HG02870 (cell line): ENCODE measurements at regions not wholly inside any gene's neighbourhood (a gene's known extent, or its start where the extent isn't known, plus 50 kb on each side); places are given as distances from the start of the nearest gene placed in this dataset.

Source experiments
- ATAC-seq: cut with Tn5 transposase; IDR thresholded peaks from one replicate; pipeline ENCODE4 v1.9.1; 2021; ENCODE audit warnings: mild to moderate bottlenecking, moderate library complexity; ENCODE audit not compliant: unreplicated experiment

DNA sequence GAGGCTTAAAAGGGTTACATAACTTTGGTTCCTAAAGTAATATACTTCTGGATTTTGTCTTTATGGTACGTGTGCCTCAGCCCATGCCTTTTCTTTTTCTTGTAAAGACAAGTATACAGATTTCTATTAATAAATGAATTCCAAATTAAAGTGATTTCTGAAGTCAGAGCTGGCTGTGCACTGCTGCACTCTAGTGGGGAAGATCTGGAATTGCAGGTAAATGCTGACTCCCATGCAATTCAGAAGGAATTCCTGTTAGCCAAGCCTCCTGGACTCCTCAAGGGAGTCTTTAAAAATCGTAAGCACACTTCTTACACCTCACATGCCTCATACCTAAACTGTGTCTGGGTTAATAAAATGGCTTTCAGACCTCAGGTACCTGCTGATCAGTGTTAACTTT lies 118.4 kb upstream of the SLC7A1 start:
- ATAC-seq, result no peak

DNA sequence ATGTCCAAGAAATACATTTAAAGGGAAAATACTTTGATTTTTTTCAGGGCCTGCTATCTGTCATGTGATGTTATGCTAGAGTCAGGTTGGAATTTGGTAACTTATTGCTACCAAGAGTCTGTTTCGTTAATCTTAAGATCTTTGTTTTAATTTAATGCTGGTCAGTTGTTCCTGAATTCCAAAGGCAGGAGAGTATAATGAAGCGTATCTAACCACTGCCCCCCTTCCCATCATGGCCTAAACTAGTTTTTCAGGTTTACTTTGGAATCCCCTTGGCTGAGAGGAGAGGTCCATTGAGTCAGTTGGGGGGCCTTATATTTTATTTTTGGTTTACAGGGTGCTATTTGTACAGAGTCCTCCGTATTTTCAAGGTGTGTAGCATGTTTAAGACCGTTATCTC lies 116.3 kb upstream of the SLC7A1 start:
- no peak for ATAC-seq

DNA sequence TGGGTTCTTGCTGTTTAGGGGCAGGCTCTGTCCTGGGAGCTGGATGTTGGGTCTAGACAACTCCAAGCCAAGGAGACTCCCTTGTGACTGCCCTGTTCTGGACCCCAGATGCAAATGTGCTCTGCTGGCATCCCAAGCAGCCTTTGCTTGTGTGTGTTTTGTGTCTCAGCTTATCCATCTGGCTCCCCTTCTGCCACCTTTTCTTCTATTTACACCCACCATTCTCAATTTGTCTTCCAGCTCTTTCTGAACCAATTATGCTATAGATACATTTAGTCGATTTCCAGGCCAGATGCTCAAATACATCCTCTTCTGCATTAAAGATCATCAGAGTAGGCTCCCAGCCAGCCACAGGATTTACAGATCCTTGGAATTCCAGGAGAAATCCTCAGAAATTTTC lies 115.0 kb upstream of the SLC7A1 start:
- no peak for ATAC-seq

DNA sequence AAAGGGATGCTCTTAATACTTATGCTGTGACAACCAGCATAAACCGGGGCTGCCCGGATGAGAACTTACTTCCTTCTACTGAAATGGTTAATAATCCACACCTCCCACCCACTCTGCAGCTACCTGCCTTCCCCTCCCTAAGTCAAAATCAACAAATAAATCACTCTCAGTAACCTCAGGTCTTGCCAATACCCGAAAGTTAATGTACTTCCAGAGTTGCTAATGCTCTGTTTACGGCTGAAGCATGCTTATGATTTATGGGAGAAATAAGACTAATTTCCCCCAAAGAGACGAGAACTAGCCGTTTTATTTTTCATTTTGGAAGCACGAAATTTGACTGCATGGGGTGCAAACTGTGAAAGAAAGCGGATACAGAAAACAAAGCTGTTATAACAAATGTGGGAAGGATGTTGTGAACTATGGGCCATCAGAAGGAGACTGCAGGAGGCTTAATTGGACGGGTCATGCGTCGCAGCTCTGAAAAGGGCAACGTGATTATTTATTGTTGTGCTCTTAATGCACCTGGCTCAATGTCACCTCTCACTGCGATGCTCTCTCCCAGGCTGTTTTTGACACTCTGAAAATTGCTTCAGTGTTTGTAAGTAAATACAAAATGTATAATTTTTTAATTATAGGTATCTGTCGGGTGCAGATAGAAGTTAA lies 114.0 kb upstream of the SLC7A1 start:
- no peak for ATAC-seq

DNA sequence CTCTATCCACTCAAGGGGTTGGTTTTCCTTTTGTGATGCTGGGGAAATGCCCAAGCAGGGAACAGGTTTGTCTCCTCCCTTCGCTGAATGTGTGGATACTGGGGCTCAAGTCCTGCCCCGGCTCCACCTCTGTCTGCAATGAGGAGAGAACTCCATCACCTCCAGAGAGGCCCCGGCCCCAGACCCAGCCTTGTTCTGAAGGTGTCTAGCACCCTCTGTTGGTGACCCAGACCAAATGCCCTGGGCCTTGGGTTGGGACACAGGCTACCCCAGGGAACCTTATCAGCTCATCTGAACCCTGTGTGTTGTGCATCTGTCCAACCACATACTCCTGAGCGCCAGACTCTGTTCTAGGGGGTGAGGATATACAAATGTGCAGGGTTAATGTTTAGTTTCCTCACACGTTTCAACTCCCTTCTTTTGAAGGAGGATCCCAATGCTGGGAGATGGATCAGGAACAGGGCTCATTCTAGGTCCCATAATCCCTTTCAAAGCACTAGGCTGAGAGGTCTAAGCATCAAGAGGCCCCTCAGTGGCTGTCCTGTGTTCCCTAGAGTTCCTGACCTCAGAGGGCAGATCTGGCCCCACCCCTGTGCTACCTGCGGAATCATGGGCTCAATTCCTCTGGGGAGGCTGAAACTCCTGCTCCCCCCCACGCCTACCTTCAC lies 112.5 kb upstream of the SLC7A1 start:
- peak; percentile 72 for ATAC-seq

DNA sequence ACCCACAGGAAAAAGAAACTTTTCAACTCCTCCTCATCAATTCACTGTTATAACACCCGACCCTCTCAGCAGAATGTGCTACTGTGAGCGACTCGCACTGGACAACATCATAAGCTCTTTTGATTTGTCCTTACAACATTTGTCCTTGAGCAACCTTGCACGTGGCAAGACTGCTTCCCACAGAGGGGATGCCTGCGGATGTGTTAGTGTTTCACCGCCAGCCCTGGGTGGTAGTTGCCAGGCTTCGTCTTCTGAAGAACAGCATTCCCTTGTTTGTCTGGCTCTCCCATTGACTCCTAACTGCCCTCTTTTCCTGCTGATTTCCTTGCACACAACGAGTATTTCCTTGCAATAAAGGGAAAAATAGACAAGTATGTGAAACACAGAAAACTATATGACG lies 111.4 kb upstream of the SLC7A1 start:
- no peak for ATAC-seq

DNA sequence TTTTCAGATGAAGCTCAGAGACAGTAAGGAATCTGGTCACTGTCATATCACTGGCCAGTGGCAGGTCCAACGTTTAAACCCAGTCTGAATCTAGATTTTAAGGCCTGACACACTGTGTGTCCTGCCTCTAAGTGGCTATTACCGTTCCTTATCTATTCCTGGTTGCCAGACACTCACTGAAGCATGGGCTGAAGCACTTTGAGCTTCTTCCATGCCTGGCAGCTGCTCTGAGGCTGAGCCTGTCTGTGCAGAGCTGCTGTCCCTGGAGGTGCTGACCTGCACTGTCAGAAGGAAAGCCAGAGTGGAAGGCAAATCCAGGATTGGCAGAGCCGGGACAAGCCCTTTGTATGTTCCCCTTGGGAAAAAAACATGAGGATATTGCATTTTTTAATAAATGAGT lies 109.2 kb upstream of the SLC7A1 start:
- no peak for ATAC-seq

DNA sequence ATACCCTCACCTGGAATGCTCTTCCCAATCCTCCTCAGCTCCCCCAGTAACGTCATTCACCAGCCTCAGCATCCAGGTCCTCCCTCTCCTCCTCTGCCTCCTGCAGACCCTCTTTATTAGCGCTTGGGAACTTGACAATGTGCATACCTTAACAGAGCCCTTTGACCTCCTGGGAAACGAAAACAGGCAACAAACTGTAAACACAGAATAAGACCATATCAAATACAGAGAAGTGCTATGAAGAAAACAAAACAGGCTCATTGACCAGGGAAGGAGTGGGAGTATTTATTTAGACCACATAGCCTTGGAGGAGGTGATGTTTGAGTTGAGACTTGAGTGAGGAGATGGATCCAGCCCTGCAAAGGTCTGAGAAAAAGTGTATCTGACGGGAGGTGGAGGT lies 107.9 kb upstream of the SLC7A1 start:
- ATAC-seq, result no peak

DNA sequence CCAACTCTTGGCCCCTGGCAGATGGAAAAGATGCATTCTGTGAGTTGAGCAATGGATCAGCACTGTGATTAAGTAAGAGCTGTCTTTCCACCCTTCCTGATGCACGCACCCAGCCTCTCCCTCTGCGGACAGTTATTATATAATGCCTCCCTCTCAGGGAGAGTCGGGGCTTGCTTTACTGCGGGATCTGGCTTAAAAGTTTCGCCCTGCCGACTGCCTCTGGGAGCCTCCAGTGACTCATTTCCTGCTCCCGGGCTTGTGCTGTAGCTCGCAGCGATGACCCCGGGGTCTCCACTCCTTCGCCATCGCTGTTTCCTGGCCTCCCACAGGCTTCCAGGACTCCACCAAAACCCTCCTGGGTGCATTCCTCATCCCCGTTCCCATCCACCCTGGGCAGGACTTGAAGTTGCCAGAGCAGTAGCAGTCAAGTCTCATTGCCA lies 107.4 kb upstream of the SLC7A1 start:
- no peak for ATAC-seq

DNA sequence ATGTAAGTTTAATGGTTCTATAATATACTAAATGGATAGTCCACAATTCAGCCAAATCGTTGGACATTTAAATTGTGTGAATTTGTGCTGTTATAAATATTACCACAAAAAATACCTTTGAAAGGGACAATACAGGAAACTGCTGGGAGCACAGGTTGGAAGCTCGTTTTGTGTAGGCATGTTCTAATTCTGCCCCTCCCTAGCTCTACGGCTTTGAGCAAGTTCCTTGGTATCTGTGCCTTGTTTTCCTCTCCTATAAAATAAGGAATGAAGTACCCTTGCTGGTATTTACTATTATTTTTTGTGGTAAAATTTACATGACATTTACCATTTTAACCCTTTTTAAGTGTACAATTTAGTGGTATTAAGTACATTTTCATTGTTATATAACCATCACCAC lies 102.6 kb upstream of the SLC7A1 start:
- no peak for ATAC-seq

DNA sequence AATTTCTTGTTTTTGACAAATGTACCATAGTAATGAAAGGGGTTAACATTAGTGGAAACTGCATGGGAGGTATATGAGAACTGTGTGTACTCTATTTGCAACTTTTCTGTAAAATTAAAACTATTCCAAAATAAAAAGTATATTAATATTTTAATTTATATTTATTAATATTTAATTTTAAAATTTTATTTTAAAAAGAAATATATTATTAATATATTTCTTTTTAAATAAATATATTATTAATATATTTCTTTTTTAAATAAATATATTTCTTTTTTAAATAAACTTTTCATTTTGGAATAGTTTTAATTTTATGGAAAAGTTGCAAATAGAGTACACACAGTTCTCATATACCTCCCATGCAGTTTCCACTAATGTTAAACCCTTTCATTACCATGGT lies 101.1 kb upstream of the SLC7A1 start:
- ATAC-seq, result no peak

DNA sequence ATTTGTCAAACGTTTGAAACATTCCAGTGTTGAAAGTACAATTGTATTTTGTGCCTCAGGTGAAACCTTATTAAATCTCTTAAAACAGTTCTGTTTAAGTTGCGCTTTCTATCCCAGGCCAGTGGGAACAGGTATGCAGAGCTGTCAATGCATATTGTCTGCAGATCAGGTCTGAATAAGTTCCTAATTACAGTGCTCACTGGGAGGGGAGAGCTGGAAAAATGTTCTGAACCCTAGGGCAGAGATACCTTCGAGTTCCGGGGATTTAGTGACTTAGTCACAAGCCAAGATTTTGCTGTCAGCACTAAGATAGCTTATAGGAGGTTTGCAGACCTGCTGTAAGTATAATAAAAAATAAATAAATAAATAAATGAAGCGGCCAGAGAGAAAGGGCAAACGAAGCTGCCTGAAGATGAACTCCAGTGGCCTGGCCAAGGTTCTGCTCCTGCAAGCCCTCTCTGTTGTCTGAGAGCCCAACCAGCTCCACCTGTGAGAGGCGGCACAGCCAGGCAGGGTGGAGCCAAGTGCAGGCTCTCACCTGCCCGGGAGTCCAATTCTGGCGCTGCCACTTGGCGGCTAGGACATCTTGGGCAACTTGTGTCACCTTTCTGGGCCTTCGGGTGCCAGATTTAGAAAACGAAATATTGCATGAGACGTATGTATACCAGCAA lies 97.9 kb upstream of the SLC7A1 start:
- no peak for ATAC-seq

DNA sequence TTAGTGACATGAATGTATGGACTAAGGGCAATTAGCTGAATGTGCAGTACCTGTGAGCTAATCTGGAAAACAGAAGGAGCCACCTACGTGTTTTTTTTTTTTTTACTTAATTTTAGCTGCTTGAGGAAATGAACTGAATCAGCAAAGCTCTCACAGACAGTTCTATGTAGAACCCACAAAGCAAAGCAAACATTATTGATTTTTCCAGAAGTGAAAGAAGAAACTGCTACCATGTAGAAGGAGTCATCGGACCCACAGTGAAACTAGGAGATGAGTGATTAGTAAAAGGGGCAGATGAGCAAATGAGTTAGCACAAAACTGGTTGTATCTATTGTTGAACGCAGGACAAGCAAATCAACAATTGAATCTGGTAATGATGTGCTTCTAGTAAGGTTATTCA lies 94.1 kb upstream of the SLC7A1 start:
- no peak for ATAC-seq

DNA sequence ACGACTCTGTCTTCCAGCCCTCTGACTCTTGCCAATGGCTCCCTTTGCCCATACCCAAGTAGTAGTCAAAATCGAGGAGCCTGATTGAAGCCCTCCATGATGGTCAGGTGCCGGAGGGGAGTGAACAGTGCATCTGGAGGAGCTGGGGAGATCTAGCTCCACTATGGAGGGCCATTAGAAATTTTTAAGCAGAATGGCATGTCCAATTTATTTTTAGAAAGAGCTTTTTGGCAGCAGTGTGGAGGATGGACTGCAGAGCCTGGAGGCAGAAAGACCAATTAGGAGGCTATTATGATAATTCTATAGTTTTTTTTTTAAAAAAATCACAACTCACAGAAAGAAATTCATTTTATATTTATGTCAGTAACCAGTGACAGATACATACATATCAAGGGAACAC lies 92.7 kb upstream of the SLC7A1 start:
- no peak for ATAC-seq

DNA sequence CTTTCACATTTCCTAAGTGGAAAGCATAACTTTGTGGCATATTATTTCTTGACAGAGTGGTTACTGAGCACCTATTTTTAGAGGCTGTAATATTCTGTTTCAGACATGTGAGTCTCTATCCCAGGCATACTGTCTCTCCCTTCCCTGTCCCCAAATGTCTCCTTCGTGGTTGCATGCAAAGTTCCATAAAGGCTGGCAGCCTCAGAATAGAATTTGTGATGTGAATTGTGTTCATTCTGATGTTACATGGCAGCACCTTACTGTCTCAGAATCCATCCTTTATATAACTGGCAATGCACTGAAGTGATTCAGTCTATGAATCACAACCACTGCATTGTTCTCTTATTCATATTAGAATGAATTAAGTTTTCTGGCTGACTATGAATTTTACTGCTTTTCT lies 89.0 kb upstream of the SLC7A1 start:
- ATAC-seq, result no peak

DNA sequence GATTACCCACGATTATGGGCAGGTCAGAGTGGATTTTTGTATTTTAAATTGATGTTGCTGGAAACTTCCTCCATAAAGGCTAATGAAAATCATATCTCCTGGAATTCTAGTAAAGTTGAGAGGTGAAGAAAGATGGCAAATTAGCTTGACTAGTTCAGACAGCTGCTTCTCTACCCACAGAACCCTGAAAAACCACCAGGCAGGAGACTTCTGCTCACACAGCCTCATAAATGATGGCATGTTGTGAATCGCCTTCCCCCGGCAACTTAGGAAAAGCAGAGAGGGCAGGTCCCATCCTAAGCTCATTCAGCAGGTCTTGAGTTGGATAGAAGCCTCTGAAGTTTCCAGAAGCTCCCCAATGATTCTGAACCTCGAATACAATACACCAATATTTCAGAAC lies 87.6 kb upstream of the SLC7A1 start:
- no peak for ATAC-seq

DNA sequence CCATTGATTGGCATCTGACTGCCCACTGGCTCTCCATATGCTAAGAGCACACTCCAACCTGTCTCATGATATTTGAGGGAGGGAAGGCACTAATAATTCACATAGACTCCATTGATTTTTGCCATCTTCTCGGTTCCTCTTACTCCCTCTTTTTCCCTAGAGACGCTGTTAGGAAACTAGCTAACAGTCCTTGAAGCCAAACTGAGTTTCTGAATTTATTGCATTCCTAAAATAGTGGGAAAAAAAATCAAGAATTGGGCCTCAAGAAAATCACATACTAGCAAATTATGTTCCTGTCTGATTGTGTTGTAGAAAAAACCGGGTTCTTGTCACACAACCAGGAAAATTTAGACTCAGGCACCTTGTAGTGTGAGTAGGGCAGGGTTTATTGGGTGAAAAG lies 86.4 kb upstream of the SLC7A1 start:
- ATAC-seq, result no peak

DNA sequence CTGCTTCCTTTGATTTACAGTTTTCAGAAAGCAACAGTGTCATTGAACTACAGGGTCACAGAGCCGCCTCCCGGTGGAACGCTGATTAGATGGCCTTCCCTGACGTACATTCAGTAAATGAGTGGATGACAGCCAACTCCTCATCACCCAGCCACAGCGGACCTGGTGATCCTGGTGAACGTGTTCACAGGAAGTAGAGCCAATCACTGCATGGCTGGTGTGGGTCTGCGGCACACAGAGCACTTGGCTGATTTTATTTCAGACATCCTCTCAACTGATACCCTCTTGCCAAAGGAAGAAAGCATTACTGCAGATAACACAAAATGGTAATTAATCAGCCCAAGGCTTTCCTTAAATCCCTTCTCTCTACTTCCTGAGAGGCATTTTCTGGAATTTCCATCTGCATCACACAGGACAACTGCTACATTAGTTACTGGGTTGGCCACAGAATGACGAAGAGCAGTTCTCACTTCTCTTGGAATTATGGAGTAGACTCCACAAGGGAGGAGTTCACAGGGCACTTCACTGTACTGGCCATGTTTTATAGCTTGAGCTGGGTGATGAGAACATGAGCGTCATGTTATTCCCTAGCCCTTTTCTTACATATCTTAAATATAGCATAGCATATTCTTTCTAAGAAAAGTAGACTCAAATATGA lies 84.0 kb upstream of the SLC7A1 start:
- no peak for ATAC-seq

DNA sequence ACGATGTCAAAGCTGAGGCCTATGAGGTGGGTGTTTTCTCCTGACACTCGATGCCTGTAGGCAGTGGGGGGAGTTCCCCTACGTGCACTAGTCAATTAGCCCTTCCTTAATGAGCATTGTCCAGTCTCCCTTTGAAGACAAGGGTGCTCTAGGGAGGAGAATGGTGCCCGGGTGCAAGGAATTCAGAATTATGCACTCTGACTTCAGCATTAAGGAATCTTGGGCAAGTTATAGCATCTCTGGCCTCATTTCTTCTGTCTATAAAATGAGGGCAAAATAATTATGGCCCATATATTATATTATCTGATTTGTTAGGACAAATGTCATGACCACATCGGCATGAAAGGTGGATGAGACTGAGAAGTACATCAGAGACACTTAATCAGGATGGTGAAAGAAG lies 82.1 kb upstream of the SLC7A1 start:
- ATAC-seq, result no peak

DNA sequence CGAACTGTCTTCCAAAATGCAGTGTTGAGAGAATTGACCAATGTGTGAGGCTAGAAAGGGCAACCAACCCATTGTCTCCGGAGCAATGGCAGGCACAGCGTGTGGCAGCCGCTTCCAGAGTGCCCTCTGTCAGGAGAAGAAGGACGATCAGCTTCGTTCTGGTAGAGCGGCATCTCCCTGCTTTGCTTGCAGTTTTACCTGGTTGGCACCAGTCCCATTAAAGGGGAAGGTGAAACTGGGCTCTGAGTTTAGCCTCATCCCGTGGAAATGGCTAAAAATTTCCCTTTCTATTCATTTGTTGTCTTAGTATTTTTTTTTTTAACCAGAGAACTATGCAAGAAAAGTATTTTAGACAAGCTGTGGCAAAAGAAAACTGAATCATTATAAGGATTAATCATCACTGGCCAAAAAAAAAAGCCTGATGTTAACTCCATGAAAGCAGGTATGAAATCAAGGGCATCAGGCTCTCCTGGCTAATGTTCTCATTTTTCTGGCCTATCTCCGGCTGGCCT lies 81.5 kb upstream of the SLC7A1 start:
- no peak for ATAC-seq

DNA sequence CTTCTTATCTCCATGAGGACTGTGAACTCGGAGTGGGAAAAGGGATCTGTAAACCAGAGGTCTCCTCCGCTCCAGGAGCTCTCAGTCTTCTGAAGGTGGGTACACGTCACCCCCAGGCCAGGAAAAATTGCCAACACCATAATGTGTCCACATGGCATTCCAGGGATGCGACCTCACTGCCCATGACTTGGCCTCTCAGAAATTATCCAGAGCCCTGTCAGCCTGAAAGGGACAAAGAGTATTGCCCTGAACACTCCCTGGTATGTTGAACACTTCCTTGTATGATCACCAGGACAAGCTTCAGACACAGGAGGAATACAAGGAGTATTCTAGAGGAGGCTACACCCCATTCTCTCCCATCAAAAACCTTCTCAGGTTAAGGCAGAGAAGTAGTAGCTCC lies 81.0 kb upstream of the SLC7A1 start:
- no peak for ATAC-seq

DNA sequence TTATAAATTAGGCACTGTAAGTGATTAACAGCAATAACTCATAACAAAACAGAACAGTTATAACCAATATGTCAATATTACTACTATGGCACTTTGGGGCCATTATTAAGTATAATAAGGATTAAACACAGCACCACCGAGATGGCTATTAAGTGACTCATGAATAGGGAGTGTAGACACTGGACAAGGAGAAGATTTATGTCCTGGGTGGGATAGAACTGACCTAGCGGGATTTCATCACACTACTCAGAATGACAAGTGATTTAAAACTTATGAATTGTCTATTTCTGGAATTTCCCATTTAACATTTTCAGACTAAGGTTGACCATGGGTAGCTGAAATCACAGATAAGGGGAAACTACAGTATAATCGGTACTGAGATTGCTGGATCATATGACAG lies 79.0 kb upstream of the SLC7A1 start:
- no peak for ATAC-seq
